NCI-H748 (cell line): ENCODE measurements at regions not wholly inside any gene's neighbourhood (a gene's known extent, or its start where the extent isn't known, plus 50 kb on each side); places are given as distances from the start of the nearest gene placed in this dataset.

Source experiments
- DNase-seq: peaks from one replicate; lab custom pipeline; 2025; ENCODE audit not compliant: unreplicated experiment; lab: John Stamatoyannopoulos, UW

DNA sequence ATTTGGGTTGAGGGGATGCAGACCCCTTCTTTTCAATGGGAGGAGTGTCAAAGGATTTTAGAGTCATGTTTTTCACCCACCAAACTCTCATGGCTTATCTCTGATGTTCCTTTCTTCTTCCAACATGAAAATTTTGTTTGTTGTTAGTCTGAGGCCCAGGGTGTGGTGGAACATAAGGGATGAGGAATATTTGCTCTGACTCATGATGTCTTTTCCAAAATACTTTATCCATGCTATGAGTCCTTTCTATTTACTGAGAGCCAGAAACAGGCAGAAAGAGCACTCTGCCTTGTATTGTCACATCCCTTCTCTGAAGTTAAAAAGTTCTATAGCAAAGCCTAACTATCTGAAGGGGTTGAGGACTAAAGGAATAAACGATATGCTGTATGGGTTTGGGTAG, 61.6 kb upstream of the GYPA start:
- no peak for DNase-seq

DNA sequence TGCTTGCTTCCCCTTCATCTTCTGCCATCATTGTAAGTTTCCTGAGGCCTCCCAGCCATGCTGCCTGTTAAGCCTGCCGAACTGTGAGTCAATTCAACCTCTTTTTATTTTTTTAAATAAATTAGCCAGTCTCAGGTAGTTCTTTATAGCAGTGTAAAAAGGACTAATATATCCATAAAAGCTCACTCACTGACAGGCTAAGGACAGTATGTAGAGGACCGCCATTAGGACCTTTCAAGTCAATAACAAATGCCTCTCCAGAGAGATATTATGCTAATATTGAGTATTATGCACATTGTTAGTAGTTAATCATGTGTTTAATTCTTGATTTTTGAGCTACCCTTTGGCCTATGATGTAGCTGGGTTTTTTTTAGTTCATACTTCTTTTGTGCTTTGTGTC, 62.6 kb upstream of the GYPA start:
- no peak for DNase-seq

DNA sequence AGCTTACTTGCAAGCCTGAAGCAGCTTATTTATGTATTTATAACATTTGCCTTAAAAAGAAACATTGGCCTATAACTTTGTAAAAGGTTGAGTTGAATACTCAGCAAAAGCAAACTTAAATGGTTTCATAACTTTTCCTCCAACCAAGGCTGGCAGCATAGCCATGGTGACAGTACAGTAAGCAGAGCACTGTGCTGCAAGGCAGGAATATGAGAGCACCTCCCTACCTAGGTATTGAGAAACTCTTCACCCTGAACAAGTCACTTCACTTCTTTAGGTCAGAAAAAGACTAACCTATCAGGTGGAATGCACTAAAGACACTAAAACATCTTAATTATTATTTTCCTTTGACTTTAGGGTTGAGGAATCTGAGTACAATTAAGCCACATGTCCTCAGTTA, 63.9 kb upstream of the GYPA start:
- no peak for DNase-seq

- DNase-seq: no peak
Measured at GRCh38 chr4:144206711-144207110, 66.2 kb upstream of the GYPA start.

DNA sequence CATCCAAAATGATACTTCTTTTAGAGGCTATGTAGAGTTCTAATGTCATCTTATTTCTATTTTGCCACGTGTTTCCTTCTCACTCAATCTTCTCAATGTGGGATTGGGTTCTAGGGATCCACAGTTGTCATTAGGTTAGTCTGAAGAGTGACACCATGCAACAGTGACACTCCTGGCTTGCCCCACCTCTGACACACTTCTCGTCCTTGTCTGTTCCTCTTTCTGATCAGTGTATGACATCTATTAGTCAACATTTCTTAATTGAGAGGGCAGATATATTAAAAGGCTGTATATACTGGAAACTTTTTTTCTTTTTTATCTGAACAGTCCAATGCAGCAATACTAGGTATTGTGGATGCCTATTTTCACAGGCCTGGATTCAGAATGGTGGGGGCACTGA, 67.6 kb upstream of the GYPA start:
- DNase-seq: no peak

GRCh38 chr4:144209491-144209890, 69.0 kb upstream of the GYPA start:
- no peak for DNase-seq

DNA sequence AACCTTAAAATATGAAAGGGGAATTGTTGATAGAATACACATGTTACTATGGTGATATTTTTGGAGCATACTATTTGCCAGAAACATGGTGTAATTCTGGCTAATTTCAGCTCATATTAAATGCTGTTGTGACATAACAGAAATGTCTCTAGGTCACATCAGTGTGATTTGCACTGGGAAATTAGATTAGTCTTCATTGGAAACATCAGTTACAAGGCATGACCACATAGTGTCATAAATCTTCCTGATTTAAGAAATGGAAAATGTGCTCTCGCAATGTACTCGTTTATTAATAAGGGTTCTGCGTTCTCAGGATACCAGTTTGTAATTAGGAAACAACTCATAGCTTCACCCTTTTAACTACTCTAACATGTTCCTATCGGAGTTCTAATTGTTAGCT, 72.9 kb upstream of the GYPA start:
- no peak for DNase-seq

- no peak for DNase-seq
Measured at GRCh38 chr4:144223149-144223548, 82.6 kb upstream of the GYPA start.

DNA sequence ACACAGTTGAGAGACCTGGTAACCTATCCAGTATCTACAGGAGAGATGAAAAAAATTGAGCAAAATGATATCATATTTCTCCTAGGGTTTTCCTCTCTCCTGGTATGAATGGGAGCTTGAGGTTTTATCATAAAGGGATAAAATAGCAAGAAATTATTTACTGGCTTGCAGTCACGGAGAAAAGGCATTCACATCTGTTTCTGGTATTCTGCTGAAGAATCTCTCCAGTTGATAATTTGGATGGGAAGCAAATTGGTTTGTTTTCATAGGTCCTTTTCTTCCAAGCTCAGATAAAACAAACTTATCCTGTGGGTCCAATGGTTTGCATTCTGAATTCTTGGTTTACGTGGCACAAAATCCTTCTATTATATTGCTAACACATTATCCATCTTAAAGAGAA, 83.1 kb upstream of the GYPA start:
- DNase-seq: no peak

- DNase-seq: no peak
Measured at GRCh38 chr4:144259285-144259684, 118.8 kb upstream of the GYPA start.

DNA sequence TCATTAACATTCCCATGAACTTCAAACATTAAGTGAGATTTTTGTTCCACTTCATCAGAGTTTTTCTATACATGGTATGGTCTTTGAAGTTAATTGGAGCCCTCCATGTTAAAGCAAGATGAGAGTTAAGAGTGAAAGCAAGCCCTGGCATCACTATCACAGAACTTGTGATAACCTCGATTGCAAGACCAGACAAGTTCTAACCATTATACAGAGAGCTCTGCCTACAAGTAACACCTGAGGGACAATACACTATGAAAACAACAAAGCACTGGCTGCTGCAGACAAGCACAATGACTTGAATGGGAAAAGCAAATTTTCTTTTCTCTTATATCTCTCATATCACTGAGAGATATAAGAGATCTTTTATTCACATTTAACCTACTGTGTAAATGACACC, 126.6 kb upstream of the GYPA start:
- DNase-seq: no peak

DNA sequence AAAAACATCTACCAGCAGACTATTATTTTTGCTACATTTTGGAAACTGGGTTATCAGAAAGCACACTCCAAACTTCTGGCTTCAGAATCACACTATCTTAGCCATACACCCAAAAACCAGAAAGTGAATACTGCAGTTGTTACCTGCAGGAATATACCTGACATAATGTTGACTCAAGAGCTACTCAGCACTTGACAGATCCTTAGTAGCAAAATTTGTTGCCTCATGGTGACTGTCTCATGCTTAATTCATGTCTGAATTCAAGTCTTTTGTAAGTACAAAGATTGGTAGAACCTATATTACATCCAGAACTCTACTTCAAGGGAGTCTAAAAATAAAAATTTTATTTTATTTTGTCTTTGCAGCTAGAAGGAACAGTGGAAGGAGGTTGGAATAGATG, 140.2 kb upstream of the GYPA start:
- DNase-seq: no peak

GRCh38 chr4:144283526-144283925, 143.0 kb upstream of the GYPA start:
- no peak for DNase-seq

DNA sequence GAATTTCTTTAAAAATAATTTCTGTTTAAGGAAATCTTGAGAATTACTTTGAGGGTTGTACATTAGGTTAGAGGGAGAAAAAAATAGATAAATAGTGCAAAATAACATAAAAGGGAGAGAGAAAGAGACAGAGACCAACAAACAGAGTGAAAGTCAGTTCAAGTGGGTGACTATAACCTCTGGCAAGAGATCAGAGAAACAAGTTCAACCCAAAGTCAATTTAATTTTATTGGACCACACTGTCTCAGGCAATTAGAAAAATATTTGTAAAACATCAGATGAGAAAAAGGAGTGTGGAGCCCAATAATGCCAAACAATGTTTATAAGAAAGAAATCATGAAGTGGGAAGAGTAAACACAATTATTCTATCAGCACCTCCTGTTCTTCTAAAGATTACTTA, 143.5 kb upstream of the GYPA start:
- DNase-seq: no peak

DNA sequence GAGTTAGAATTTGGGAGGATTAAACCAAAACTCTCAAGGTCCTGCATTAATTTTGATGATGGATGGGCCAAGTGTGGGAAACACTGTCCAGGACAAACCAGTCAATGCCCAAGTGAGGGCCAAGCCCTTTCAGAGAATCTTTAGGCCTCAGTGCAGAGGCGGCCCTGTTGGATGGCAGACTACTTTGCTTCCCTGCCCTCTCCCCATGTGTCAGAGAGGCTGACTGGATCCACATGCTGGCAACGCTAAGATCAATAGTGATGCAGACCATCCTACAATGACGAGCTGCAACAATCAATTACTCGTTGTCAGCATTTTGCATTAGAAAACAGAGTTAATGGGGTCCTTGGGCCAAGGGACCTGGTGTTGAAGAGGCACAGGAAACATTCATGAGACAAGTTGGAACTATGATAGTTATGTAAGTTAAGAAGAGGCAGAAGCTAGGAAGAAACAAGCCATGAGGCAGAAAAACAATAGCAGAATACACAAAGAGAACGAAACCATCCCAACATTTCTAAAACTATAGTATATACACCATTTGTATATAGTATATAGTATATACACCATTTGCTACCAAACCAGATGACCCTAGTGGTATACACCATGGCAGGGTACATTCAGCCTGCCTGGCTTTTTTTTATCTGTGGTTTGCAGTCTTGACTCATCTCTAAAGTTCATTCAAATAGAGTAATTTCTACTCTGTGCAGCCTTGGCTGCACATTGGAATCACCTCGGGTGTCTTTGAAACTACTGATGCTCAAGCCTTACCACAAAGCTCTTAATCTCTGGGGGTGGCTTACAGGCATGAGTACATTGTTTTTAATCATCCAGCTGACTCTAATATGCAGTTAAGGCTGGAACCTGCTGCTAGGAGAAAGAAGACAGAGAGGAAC, 147.7 kb upstream of the GYPA start:
- DNase-seq: no peak

GRCh38 chr4:144289667-144290428, 149.3 kb upstream of the GYPA start:
- no peak for DNase-seq

GRCh38 chr4:144291164-144291563, 150.6 kb upstream of the GYPA start:
- DNase-seq: no peak

GRCh38 chr4:144294211-144294610, 153.7 kb upstream of the GYPA start:
- DNase-seq: no peak

- no peak for DNase-seq
Measured at GRCh38 chr4:144295286-144295995, 154.9 kb upstream of the GYPA start.

DNA sequence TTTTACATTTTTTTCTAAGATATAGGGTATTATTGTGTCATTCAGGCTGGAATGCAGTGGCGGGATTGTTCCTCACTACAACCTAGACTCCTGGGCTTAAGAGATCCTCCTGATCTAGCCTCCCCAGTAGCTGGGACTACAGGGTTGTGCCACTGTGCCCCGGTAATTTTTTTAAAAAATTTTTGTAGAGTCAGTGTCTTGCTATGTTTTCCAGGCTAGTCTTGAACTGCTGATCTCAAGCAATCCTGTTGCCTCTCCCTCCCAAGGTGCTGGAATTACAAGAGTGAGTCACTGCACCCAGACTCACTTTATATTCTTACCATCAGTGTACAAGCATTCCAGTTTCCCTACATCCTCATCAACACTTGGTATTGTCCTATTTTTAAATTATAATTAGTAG, 156.4 kb upstream of the GYPA start:
- DNase-seq: no peak

DNA sequence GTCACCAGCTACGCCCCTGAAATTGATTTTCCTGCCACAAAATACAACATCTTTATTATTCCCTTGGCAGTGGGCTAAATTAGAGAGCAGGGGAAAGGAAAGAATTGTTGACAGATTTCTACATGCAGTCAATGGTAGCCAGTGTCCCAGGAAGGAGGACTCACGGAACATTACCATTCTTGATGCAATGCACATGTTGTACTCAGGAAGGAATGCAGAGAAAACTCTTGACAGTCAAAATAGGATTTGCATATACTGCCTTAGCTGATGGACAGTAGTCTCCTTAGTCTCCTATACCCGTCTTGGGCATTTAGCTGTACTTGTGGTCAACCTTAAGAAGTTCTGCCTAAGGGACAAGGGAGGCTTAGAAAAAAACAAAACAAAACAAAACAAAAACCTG, 158.0 kb upstream of the GYPA start:
- no peak for DNase-seq

DNA sequence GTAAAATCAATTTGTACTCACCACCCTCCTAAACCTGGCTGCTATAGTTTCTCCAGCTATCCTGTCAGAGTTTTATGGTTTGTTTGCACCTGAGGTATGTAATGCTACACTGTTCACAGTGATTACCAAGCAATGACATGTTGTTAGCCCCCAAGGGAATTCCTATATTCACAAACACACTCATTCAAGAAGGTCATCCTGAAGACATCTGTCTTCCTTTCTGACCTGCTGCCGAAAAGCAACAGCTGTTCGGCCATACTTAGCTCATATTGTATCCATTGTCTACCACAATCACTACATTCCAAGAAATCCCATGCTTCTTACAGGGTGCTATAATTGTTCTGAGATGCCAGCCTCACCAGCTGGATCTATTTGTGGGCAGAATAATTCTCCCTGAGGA, 160.1 kb upstream of the GYPA start:
- DNase-seq: no peak
